Fibroblast of lung (primary cell): ENCODE measurements at regions not wholly inside any gene's neighbourhood (a gene's known extent, or its start where the extent isn't known, plus 50 kb on each side); places are given as distances from the start of the nearest gene placed in this dataset.

Experiments used
- CTCF ChIP-seq, 2 donors: IDR thresholded peaks in 1 of 2; conservative IDR thresholded peaks in 1 of 2; 1 replicate in 1 of 2; 2 replicates in 1 of 2; pipeline ENCODE4 v1.5.1; 2011 to 2012; ENCODE audit warnings: low read length in 2 of 2, control low read depth in 1 of 2, inconsistent platforms in 1 of 2, low read depth in 1 of 2, mild to moderate bottlenecking in 1 of 2
- EZH2 ChIP-seq: IDR thresholded peaks from 2 replicates; pipeline ENCODE4 v1.5.1; 2012; ENCODE audit warnings: low read length, control low read depth, mild to moderate bottlenecking; ENCODE audit errors: missing control alignments

GRCh38 chr1:118473825-118474224, 288.8 kb upstream of the SPAG17 start:
- TF ChIP-seq CTCF (conservative IDR thresholded peaks at IDR 0.05 in 1 of 2, IDR thresholded peaks at IDR 0.05 in 1 of 2; ENCODE audit: low read depth in 1 of 2, low read length in 2 of 2) (no peak), EZH2 (no peak)
